Adrenal gland (tissue), 5 donors: ENCODE measurements at regions not wholly inside any gene's neighbourhood (a gene's known extent, or its start where the extent isn't known, plus 50 kb on each side); places are given as distances from the start of the nearest gene placed in this dataset.

Experiments used
- POLR2A ChIP-seq, 2 donors: fragments of 450-650 bp; IDR thresholded peaks; one replicate each; pipeline ENCODE4 v1.6.1; 2017; ENCODE audit warnings: antibody characterized with exemption in 2 of 2, mild to moderate bottlenecking in 2 of 2, moderate library complexity in 1 of 2
- TF ChIP-seq, protein P1 (sequence below), 6 experiments: fragments of 450-650 bp in 4 of 6; fragments of 200-600 bp in 2 of 6; sonication (generic) in 1 of 6; IDR thresholded peaks; 1 replicate in 5 of 6; 2 replicates in 1 of 6; pipeline versions ENCODE4 v1.5.1 to v1.8.0; 2016 to 2021; ENCODE audit warnings: antibody characterized with exemption in 6 of 6, mild to moderate bottlenecking in 2 of 6, moderate library complexity in 1 of 6
- donor health status: DM: no; HTN: no; CAD: no.

DNA sequence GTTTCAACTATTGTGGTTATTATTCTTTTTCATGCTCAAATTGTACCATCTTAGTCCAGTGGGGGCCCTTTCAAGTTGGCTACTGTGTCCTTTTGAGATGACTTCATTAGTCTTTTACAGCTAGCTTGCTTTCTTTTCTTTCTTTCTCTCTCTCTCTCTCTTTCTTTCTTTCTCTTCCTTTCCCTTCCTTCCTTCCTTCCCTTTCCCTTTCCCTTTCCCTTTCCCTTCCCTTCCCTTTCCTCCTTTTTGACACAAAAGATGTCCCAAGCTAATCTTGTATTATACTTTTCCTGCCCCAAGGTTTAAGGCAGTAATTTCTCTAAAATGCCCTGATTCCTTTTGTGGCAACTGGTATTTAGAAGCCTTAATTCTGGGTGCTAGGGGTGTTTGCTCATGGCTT lies 213.0 kb upstream of the TBC1D5 start:
- TF ChIP-seq, protein P1, sequence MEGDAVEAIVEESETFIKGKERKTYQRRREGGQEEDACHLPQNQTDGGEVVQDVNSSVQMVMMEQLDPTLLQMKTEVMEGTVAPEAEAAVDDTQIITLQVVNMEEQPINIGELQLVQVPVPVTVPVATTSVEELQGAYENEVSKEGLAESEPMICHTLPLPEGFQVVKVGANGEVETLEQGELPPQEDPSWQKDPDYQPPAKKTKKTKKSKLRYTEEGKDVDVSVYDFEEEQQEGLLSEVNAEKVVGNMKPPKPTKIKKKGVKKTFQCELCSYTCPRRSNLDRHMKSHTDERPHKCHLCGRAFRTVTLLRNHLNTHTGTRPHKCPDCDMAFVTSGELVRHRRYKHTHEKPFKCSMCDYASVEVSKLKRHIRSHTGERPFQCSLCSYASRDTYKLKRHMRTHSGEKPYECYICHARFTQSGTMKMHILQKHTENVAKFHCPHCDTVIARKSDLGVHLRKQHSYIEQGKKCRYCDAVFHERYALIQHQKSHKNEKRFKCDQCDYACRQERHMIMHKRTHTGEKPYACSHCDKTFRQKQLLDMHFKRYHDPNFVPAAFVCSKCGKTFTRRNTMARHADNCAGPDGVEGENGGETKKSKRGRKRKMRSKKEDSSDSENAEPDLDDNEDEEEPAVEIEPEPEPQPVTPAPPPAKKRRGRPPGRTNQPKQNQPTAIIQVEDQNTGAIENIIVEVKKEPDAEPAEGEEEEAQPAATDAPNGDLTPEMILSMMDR (IDR thresholded peaks at IDR 0.05) = no peak
- no peak for TF ChIP-seq POLR2A (IDR thresholded peaks at IDR 0.05)
